HepG2 (cell line): ENCODE measurements at regions not wholly inside any gene's neighbourhood (a gene's known extent, or its start where the extent isn't known, plus 50 kb on each side); places are given as distances from the start of the nearest gene placed in this dataset.

Experiments used
- ATAC-seq: fragments of 200-7000 bp; cut with Tn5 transposase; 3 replicates; pipeline ENCODE4 v1.9.1; 2020; ENCODE audit warnings: mild to moderate bottlenecking, moderate library complexity
- BruUV-seq: library from RNA; stranded (reverse); fragments of 400-500 nt; replicated peaks from 2 replicates; lab custom pipeline; 2021; lab: Mats Ljungman, UMichigan
- CTCF ChIA-PET: fragments of 300-600 bp; formaldehyde crosslinking; extraction: SDS; loops from one replicate; lab custom pipeline; 2021; ENCODE audit warnings: low total read pairs, inconsistent platforms, low intra/inter-chr PET ratio; lab: Yijun Ruan, JAX
- POLR2A ChIA-PET: fragments of 350-600 bp; sonication (Branson Sonifier 250); formaldehyde crosslinking; loops from one replicate; lab custom pipeline; 2020; ENCODE audit warnings: antibody characterized with exemption, inconsistent platforms; lab: Yijun Ruan, JAX
- DNase-seq: peaks from one replicate; pipeline ENCODE4 v3.0.0-alpha.2; 2015; ENCODE audit warnings: low spot score
- FAIRE-seq: peaks from 3 replicates; lab custom pipeline; 2011; peaks lifted over from hg19 to GRCh38; lab: Jason Lieb, UNC
- H2AFZ ChIP-seq: one replicate; pipeline ENCODE4 v1.6.1; 2011; ENCODE audit warnings: low read length, inconsistent platforms
- H3K27ac ChIP-seq: fragments of 300-600 bp; 3 replicates; pipeline ENCODE4 v1.8.0; 2011; ENCODE audit warnings: mixed run types, mild to moderate bottlenecking, mixed read lengths, low read length, inconsistent platforms; ENCODE audit not compliant: insufficient read depth; ENCODE audit errors: extremely low read length
- H3K27me3 ChIP-seq, 2 experiments: fragments of 200-600 bp in 1 of 2; 2 replicates in 1 of 2; 3 replicates in 1 of 2; pipeline versions ENCODE4 v1.6.0 to v1.8.0; 2011; ENCODE audit warnings: low read length in 2 of 2, mild to moderate bottlenecking in 2 of 2, moderate library complexity in 2 of 2, inconsistent platforms in 1 of 2; ENCODE audit not compliant: insufficient read depth in 2 of 2, control insufficient read depth in 1 of 2
- H3K36me3 ChIP-seq, 2 experiments: fragments of 200-600 bp in 1 of 2; replicated peaks in 1 of 2; 2 replicates in 1 of 2; 3 replicates in 1 of 2; pipeline versions ENCODE4 v1.5.1 to v1.8.0; 2011; ENCODE audit warnings: low read length in 2 of 2, inconsistent platforms in 1 of 2; ENCODE audit not compliant: insufficient read depth in 2 of 2, control insufficient read depth in 1 of 2
- H3K4me1 ChIP-seq: 2 replicates; pipeline ENCODE4 v1.5.1; 2012; ENCODE audit warnings: low read length, inconsistent platforms; ENCODE audit not compliant: insufficient read depth
- H3K4me2 ChIP-seq: 2 replicates; pipeline ENCODE4 v1.6.0; 2011; ENCODE audit warnings: low read depth, low read length, inconsistent platforms
- H3K4me3 ChIP-seq, 3 experiments: fragments of 200-600 bp in 1 of 3; sonication (generic), shearing (Covaris generic) in 1 of 3; replicated peaks in 1 of 3; 2 replicates each; pipeline ENCODE4 v1.5.1; 2011 to 2016; ENCODE audit warnings: low read length in 3 of 3, inconsistent platforms in 2 of 3, low read depth in 2 of 3, mild to moderate bottlenecking in 2 of 3, control low read depth in 1 of 3, mixed read lengths in 1 of 3; ENCODE audit not compliant: insufficient read depth in 1 of 3
- H3K79me2 ChIP-seq: one replicate; pipeline ENCODE4 v1.6.1; 2011; ENCODE audit warnings: low read length, inconsistent platforms; ENCODE audit not compliant: insufficient read depth
- H3K9ac ChIP-seq: 2 replicates; pipeline ENCODE4 v1.6.0; 2011; ENCODE audit warnings: mild to moderate bottlenecking, low read depth, low read length, inconsistent platforms; ENCODE audit not compliant: insufficient read depth
- H3K9me3 ChIP-seq: 2 replicates; pipeline ENCODE4 v1.5.1; 2012; ENCODE audit warnings: mild to moderate bottlenecking, low read length
- H4K20me1 ChIP-seq: 2 replicates; pipeline ENCODE4 v1.6.0; 2011; ENCODE audit warnings: inconsistent platforms, mild to moderate bottlenecking, low read length, moderate library complexity; ENCODE audit not compliant: insufficient read depth
- ETV5 ChIP-seq: IDR thresholded peaks from 2 replicates; pipeline ENCODE4 v1.6.1; 2018; ENCODE audit warnings: missing biosample characterization, missing genetic modification reagents, inconsistent platforms, borderline replicate concordance
- EZH2 ChIP-seq: conservative IDR thresholded peaks from 2 replicates; pipeline ENCODE4 v1.6.1; 2012; ENCODE audit warnings: mild to moderate bottlenecking, low read depth, low read length, moderate library complexity
- FOXO1 ChIP-seq: sonication (generic); formaldehyde crosslinking; IDR thresholded peaks from 2 replicates; pipeline ENCODE4 v1.4.0; 2020; ENCODE audit warnings: missing genetic modification reagents
- HNRNPLL ChIP-seq: fragments of 200-400 bp; formaldehyde crosslinking; IDR thresholded peaks from 2 replicates; pipeline ENCODE4 v1.6.1; 2017; ENCODE audit warnings: mild to moderate bottlenecking, low read depth, low read length; ENCODE audit not compliant: poor library complexity, severe bottlenecking
- HOXA5 ChIP-seq: sonication (generic); formaldehyde crosslinking; IDR thresholded peaks from 2 replicates; pipeline ENCODE4 v1.4.0; 2020; ENCODE audit warnings: missing genetic modification reagents
- IRX3 ChIP-seq: sonication (generic); formaldehyde crosslinking; IDR thresholded peaks from 2 replicates; pipeline ENCODE4 v1.8.1; 2023; ENCODE audit warnings: mild to moderate bottlenecking, low read depth, missing genetic modification reagents, borderline replicate concordance
- KDM2A ChIP-seq: sonication (generic); formaldehyde crosslinking; IDR thresholded peaks from 2 replicates; pipeline ENCODE4 v1.4.0; 2020; ENCODE audit warnings: low read depth, missing genetic modification reagents, borderline replicate concordance
- MTF1 ChIP-seq: sonication (generic); formaldehyde crosslinking; IDR thresholded peaks from 2 replicates; pipeline ENCODE4 v1.5.0; 2020; ENCODE audit warnings: missing genetic modification reagents
- NR3C1 ChIP-seq: sonication (generic); formaldehyde crosslinking; IDR thresholded peaks from 2 replicates; pipeline ENCODE4 v1.4.0; 2020; ENCODE audit warnings: missing genetic modification reagents
- RBM39 ChIP-seq: fragments of 200-400 bp; formaldehyde crosslinking; IDR thresholded peaks from one replicate; pipeline ENCODE4 v1.6.1; 2018; ENCODE audit warnings: antibody characterized with exemption, mild to moderate bottlenecking, low read depth, low read length; ENCODE audit not compliant: poor library complexity, severe bottlenecking
- SIX4 ChIP-seq: sonication (generic); formaldehyde crosslinking; IDR thresholded peaks from 2 replicates; pipeline ENCODE4 v1.4.0; 2020; ENCODE audit warnings: missing genetic modification reagents
- SKI ChIP-seq: fragments of 450-650 bp; IDR thresholded peaks from one replicate; pipeline ENCODE4 v1.6.1; 2018; ENCODE audit warnings: mild to moderate bottlenecking; ENCODE audit not compliant: partially characterized antibody
- ZNF33A ChIP-seq: sonication (generic); formaldehyde crosslinking; IDR thresholded peaks from 2 replicates; pipeline ENCODE4 v1.5.1; 2020; ENCODE audit warnings: missing genetic modification reagents, mild to moderate bottlenecking, moderate library complexity, borderline replicate concordance
- ZNF556 ChIP-seq: sonication (generic); formaldehyde crosslinking; IDR thresholded peaks from 2 replicates; pipeline ENCODE4 v1.4.0; 2020; ENCODE audit warnings: mild to moderate bottlenecking, missing genetic modification reagents, borderline replicate concordance
- WGBS: methylation state at CpG from one replicate; pipeline ENCODE4 v1.1.6; 2017; ENCODE audit warnings: low lambda C conversion rate; 5-methylcytosine and 5-hydroxymethylcytosine counted together
- in situ Hi-C: cut with HindIII; loops from 2 replicates; pipeline ENCODE4 v1.10.0; 2017; ENCODE audit warnings: low pct_unique_long_range_greater_than_20kb; ENCODE audit not compliant: extremely low pct_ligation_motif_present
- intact Hi-C: fragments of 100-400 bp; cut with micrococcal nuclease; formaldehyde crosslinking; loops from one replicate; pipeline ENCODE4 v1.10.0; 2022; ENCODE audit not compliant: unreplicated experiment
- TF ChIP-seq, protein P1 (sequence below): sonication (generic); formaldehyde crosslinking; IDR thresholded peaks from 2 replicates; pipeline ENCODE4 v1.4.0; 2020; ENCODE audit warnings: missing genetic modification reagents, borderline replicate concordance

GRCh38 chr5:3391210-3391609, 204.4 kb upstream of the IRX1 start:
- no peak for DNase-seq
- WGBS: 33% methylated on average over 3 of the region's 7 CpGs
- Histone ChIP-seq H2AFZ (no peak overlapping the region), H3K4me2 (no peak overlapping the region), H3K79me2 (no peaks in the 10 kb centered on the region), H3K36me3 (no peaks in the 10 kb centered on the region), H3K27ac (no peak overlapping the region), H3K9ac (no peak overlapping the region), H3K4me1 (no peaks in the 10 kb centered on the region), H3K4me3 (no peak overlapping the region), H4K20me1 (no peaks in the 10 kb centered on the region), H3K9me3 (no peaks in the 10 kb centered on the region), H3K27me3 (peaks cover 0 to 9% of the 10 kb centered on the region in 2 experiments; a peak in 2 of 5 replicates)
- BruUV-seq: no TSS peak
- ChIA-PET CTCF (no interaction called here), POLR2A (no interaction called here)
- in situ Hi-C loops (no loop called here), intact Hi-C loops (no loop called here)
- no peak for ATAC-seq
- no peak for FAIRE-seq
- TF ChIP-seq HNRNPLL: no peak
- no peak for TF ChIP-seq FOXO1 (CRISPR knock-in tag)
- no peak for TF ChIP-seq KDM2A (CRISPR knock-in tag)
- TF ChIP-seq NR3C1 (CRISPR knock-in tag): no peak
- TF ChIP-seq EZH2: no peak
- TF ChIP-seq ZNF33A (CRISPR knock-in tag): no peak
- no peak for TF ChIP-seq RBM39
- TF ChIP-seq, protein P1, sequence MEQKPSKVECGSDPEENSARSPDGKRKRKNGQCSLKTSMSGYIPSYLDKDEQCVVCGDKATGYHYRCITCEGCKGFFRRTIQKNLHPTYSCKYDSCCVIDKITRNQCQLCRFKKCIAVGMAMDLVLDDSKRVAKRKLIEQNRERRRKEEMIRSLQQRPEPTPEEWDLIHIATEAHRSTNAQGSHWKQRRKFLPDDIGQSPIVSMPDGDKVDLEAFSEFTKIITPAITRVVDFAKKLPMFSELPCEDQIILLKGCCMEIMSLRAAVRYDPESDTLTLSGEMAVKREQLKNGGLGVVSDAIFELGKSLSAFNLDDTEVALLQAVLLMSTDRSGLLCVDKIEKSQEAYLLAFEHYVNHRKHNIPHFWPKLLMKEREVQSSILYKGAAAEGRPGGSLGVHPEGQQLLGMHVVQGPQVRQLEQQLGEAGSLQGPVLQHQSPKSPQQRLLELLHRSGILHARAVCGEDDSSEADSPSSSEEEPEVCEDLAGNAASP: no peak
- TF ChIP-seq IRX3 (CRISPR knock-in tag): no peak
- no peak for TF ChIP-seq MTF1 (CRISPR knock-in tag)
- TF ChIP-seq SIX4 (CRISPR knock-in tag): no peak
- no peak for TF ChIP-seq ZNF556 (CRISPR knock-in tag)
- TF ChIP-seq HOXA5 (CRISPR knock-in tag): no peak
- no peak for TF ChIP-seq ETV5
- TF ChIP-seq SKI: no peak
